H1 (cell line): ENCODE measurements at regions not wholly inside any gene's neighbourhood (a gene's known extent, or its start where the extent isn't known, plus 50 kb on each side); places are given as distances from the start of the nearest gene placed in this dataset.

Source experiments
- CTCF ChIA-PET: fragments of 300-600 bp; sonication (Branson Sonifier 250); formaldehyde crosslinking; loops from one replicate; lab custom pipeline; 2021; ENCODE audit not compliant: partially characterized antibody; lab: Charles Lee
- POLR2A ChIA-PET: fragments of 300-600 bp; sonication (Branson Sonifier 250); formaldehyde crosslinking; loops from one replicate; lab custom pipeline; 2021; ENCODE audit warnings: inconsistent platforms; ENCODE audit not compliant: partially characterized antibody; lab: Charles Lee
- DNase-seq, 2 experiments: peaks; one replicate each; pipeline versions ENCODE4 v3.0.0 to v3.0.0-alpha.2; 2010 to 2022; ENCODE audit warnings: low spot score in 2 of 2, low read depth in 1 of 2, mixed read lengths in 1 of 2
- FAIRE-seq: peaks from 2 replicates; lab custom pipeline; 2011; peaks lifted over from hg19 to GRCh38; lab: Jason Lieb, UNC
- H2AFZ ChIP-seq: 2 replicates; pipeline ENCODE4 v1.8.1; 2012; ENCODE audit warnings: low read length, inconsistent platforms
- H2AK5ac ChIP-seq: 2 replicates; pipeline ENCODE4 v1.6.1; 2013; ENCODE audit warnings: low read depth, low read length
- H2BK120ac ChIP-seq: replicated peaks from 2 replicates; pipeline ENCODE3; 2013; ENCODE audit warnings: low read depth, low read length, inconsistent platforms
- H2BK12ac ChIP-seq: 2 replicates; pipeline ENCODE4 v1.6.1; 2013; ENCODE audit warnings: low read depth, low read length
- H2BK15ac ChIP-seq: 2 replicates; pipeline ENCODE4 v1.6.1; 2013; ENCODE audit warnings: low read length
- H2BK20ac ChIP-seq: 2 replicates; pipeline ENCODE4 v1.6.1; 2013; ENCODE audit warnings: low read length
- H2BK5ac ChIP-seq: 2 replicates; pipeline ENCODE4 v1.6.1; 2013; ENCODE audit warnings: low read depth, low read length
- H3K14ac ChIP-seq: 2 replicates; pipeline ENCODE4 v1.6.1; 2013; ENCODE audit warnings: inconsistent platforms; ENCODE audit not compliant: insufficient read length
- H3K18ac ChIP-seq: 2 replicates; pipeline ENCODE4 v1.6.1; 2013; ENCODE audit warnings: low read length; ENCODE audit errors: extremely low read depth
- H3K23ac ChIP-seq: 2 replicates; pipeline ENCODE4 v1.6.1; 2013; ENCODE audit warnings: inconsistent platforms; ENCODE audit not compliant: insufficient read length
- H3K23me2 ChIP-seq: 2 replicates; pipeline ENCODE4 v1.6.1; 2013; ENCODE audit warnings: low read depth, low read length
- H3K27ac ChIP-seq: 2 replicates; pipeline ENCODE4 v1.6.1; 2011; ENCODE audit warnings: low read depth, low read length, inconsistent platforms
- H3K27me3 ChIP-seq, 4 experiments: replicated peaks in 1 of 4; 1 replicate in 1 of 4; 2 replicates in 3 of 4; pipeline versions ENCODE4 v1.6.1 to v1.8.1; 2011 to 2013; ENCODE audit warnings: low read length in 3 of 4, mild to moderate bottlenecking in 3 of 4, inconsistent platforms in 2 of 4, mixed read lengths in 2 of 4, moderate library complexity in 1 of 4; ENCODE audit not compliant: control insufficient read depth in 3 of 4, insufficient read depth in 3 of 4; ENCODE audit errors: extremely low read depth in 1 of 4
- H3K36me3 ChIP-seq, 4 experiments: 2 replicates each; pipeline versions ENCODE4 v1.6.1 to v1.8.1; 2011 to 2013; ENCODE audit warnings: mild to moderate bottlenecking in 4 of 4, low read length in 3 of 4, moderate library complexity in 2 of 4, control low read depth in 1 of 4, inconsistent platforms in 1 of 4; ENCODE audit not compliant: insufficient read depth in 4 of 4, control insufficient read depth in 2 of 4
- H3K4ac ChIP-seq: replicated peaks from 2 replicates; pipeline ENCODE3; 2013; ENCODE audit warnings: low read length, low read depth, mixed read lengths, inconsistent platforms; ENCODE audit not compliant: insufficient read length
- H3K4me1 ChIP-seq, 4 experiments: replicated peaks in 1 of 4; 1 replicate in 1 of 4; 2 replicates in 3 of 4; pipeline versions ENCODE4 v1.6.1 to v1.8.1; 2011 to 2013; ENCODE audit warnings: low read length in 3 of 4, inconsistent platforms in 2 of 4, mixed read lengths in 1 of 4; ENCODE audit not compliant: insufficient read depth in 4 of 4, control insufficient read depth in 3 of 4
- H3K4me2 ChIP-seq, 2 experiments: 2 replicates each; pipeline versions ENCODE4 v1.6.1 to v1.8.1; 2011 to 2013; ENCODE audit warnings: low read depth in 2 of 2, low read length in 2 of 2, control low read depth in 1 of 2, inconsistent platforms in 1 of 2, mild to moderate bottlenecking in 1 of 2; ENCODE audit not compliant: insufficient read depth in 1 of 2
- H3K4me3 ChIP-seq, 4 experiments: fragments of 200-600, 300-600 bp in 1 of 4; sonication (generic), shearing (Covaris generic), sonication (Bioruptor Twin) in 1 of 4; 2 replicates each; pipeline versions ENCODE4 v1.5.1 to v1.8.1; 2011 to 2016; ENCODE audit warnings: low read length in 4 of 4, low read depth in 3 of 4, control low read depth in 2 of 4, inconsistent platforms in 2 of 4, mild to moderate bottlenecking in 2 of 4, mixed read lengths in 1 of 4, moderate library complexity in 1 of 4; ENCODE audit not compliant: insufficient read depth in 2 of 4; ENCODE audit errors: extremely low read depth in 1 of 4
- H3K56ac ChIP-seq: replicated peaks from 2 replicates; pipeline ENCODE3; 2013; ENCODE audit warnings: low read depth, mild to moderate bottlenecking, mixed read lengths, low read length, inconsistent platforms; ENCODE audit not compliant: insufficient read length
- H3K79me1 ChIP-seq: 2 replicates; pipeline ENCODE4 v1.6.1; 2013; ENCODE audit warnings: low read depth, low read length, control low read depth
- H3K79me2 ChIP-seq, 2 experiments: 2 replicates each; pipeline versions ENCODE4 v1.6.1 to v1.8.1; 2012 to 2013; ENCODE audit warnings: low read length in 2 of 2, mild to moderate bottlenecking in 2 of 2, inconsistent platforms in 1 of 2; ENCODE audit not compliant: insufficient read depth in 2 of 2, control insufficient read depth in 1 of 2
- H3K9ac ChIP-seq, 4 experiments: replicated peaks in 1 of 4; 1 replicate in 1 of 4; 2 replicates in 3 of 4; pipeline versions ENCODE4 v1.6.1 to v1.8.1; 2011 to 2013; ENCODE audit warnings: low read depth in 3 of 4, low read length in 3 of 4, control low read depth in 2 of 4, mild to moderate bottlenecking in 2 of 4, moderate library complexity in 2 of 4, inconsistent platforms in 1 of 4; ENCODE audit errors: extremely low read depth in 1 of 4
- H3K9me3 ChIP-seq, 2 experiments: 2 replicates each; pipeline versions ENCODE4 v1.6.1 to v1.8.1; 2012 to 2013; ENCODE audit warnings: mild to moderate bottlenecking in 2 of 2, moderate library complexity in 2 of 2, control low read depth in 1 of 2, inconsistent platforms in 1 of 2, low read depth in 1 of 2, low read length in 1 of 2, mixed read lengths in 1 of 2; ENCODE audit not compliant: insufficient read depth in 2 of 2
- H4K20me1 ChIP-seq, 2 experiments: replicated peaks in 1 of 2; 2 replicates each; pipeline versions ENCODE3 to v1.8.1; 2011 to 2013; ENCODE audit warnings: inconsistent platforms in 2 of 2, low read length in 2 of 2, mild to moderate bottlenecking in 1 of 2; ENCODE audit not compliant: insufficient read depth in 2 of 2, control insufficient read depth in 1 of 2
- H4K5ac ChIP-seq: 2 replicates; pipeline ENCODE4 v1.6.1; 2013; ENCODE audit warnings: low read length, low read depth, mixed read lengths, inconsistent platforms; ENCODE audit not compliant: insufficient read length
- H4K8ac ChIP-seq: 2 replicates; pipeline ENCODE4 v1.8.0; 2013; ENCODE audit warnings: mild to moderate bottlenecking, moderate library complexity, low read length, inconsistent platforms; ENCODE audit not compliant: insufficient read depth; ENCODE audit errors: extremely low read depth
- H4K91ac ChIP-seq: replicated peaks from 2 replicates; pipeline ENCODE3; 2013; ENCODE audit warnings: low read length, mixed read lengths, inconsistent platforms; ENCODE audit not compliant: insufficient read length
- HDAC6 ChIP-seq: IDR thresholded peaks from one replicate; pipeline ENCODE4 v1.7.1; 2012; ENCODE audit warnings: low read depth, mild to moderate bottlenecking, inconsistent platforms, low read length, moderate library complexity
- WGBS, 2 experiments: shearing (Covaris generic) in 1 of 2; methylation state at CpG; one replicate each; pipeline versions ENCODE4 v1.1.6 to v1.1.7; 2013 to 2015; ENCODE audit warnings: low lambda C conversion rate in 2 of 2, mixed read lengths in 2 of 2, inconsistent platforms in 1 of 2, low coverage in 1 of 2, missing lambda C conversion rate in 1 of 2; ENCODE audit not compliant: insufficient replicate concordance in 2 of 2, insufficient coverage in 1 of 2, insufficient read length in 1 of 2; ENCODE audit errors: extremely low coverage in 1 of 2, missing lambda C conversion rate in 1 of 2; 5-methylcytosine and 5-hydroxymethylcytosine counted together

DNA sequence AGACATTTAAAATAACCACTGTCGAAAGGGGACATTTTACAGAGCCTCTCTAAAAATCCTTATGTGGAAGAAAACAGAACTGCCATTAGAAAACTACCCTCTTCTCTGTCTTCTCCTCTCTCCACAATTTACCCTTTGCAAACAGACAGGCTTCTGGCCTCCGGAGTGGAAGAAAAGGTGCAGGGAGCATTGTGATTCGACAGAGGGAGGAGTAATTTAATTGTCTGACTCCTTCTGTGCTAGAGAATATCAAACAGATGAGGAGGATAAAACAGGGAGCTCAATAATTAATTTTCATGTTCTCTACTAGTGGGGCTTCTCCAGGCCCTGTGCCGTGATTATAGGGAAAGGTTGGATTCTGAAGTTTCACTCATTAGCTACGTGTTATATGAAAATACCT is 615.5 kb upstream of the MKI67 start:
- Histone ChIP-seq H3K4me2 (no peak overlapping the region), H3K9me3 (no peaks in the 10 kb centered on the region), H3K18ac (no peak overlapping the region), H2BK15ac (no peak overlapping the region), H4K91ac (no peak overlapping the region), H4K5ac (no peak overlapping the region), H3K23me2 (no peaks in the 10 kb centered on the region), H3K56ac (no peak overlapping the region), H3K4ac (no peak overlapping the region), H4K20me1 (no peaks in the 10 kb centered on the region), H2BK5ac (no peak overlapping the region), H3K4me3 (no peak overlapping the region), H3K36me3 (no peaks in the 10 kb centered on the region), H3K9ac (no peak overlapping the region), H3K27me3 (no peaks in the 10 kb centered on the region; a peak in 1 of 7 replicates), H2BK120ac (no peak overlapping the region), H4K8ac (no peak overlapping the region), H3K14ac (no peak overlapping the region), H3K27ac (no peak overlapping the region), H3K23ac (no peak overlapping the region), H2AFZ (no peak overlapping the region), H2BK12ac (no peak overlapping the region), H2BK20ac (no peak overlapping the region), H2AK5ac (no peak overlapping the region), H3K79me2 (no peaks in the 10 kb centered on the region), H3K79me1 (no peaks in the 10 kb centered on the region), H3K4me1 (peaks cover 0 to 9% (median 4%) of the 10 kb centered on the region in 4 experiments; a peak in 4 of 7 replicates)
- WGBS, 2 experiments = 74% methylated on average over 5 of the region's 5 CpGs; no CpG with 5 or more reads in 1 of the 2 experiments
- no peak for TF ChIP-seq HDAC6
- POLR2A ChIA-PET = no interaction called here
- no peak for FAIRE-seq
- CTCF ChIA-PET = interaction anchor here (0.8 to 2.9 kb wide), 5 partner anchors 13 to 591 kb away, joined by 3 to 7 read pairs (median 5); no protein-coding TSS in a partner anchor
- DNase-seq = no peak
